ENCODE measurements at regions not wholly inside any gene's neighbourhood (a gene's known extent, or its start where the extent isn't known, plus 50 kb on each side); places are given as distances from the start of the nearest gene placed in this dataset.

DNA sequence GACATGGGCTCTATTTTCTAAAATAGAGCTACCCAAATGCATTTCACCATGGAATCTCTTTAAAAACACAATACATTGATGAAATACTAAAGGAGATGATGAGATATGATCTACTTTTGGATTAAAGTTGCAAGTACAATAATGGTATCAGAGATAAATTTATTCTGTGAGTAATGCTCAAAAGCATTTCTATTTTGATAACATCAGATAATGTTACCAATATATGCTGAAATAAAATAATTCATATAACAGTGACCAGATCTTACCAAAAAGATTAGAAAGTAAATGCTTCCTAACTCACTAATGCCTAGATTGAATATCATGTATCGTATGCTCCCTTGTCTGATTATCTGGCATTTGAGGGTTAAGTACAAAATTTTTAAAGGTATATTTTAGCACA, 761.8 kb upstream of the ZNF608 start:
- Histone ChIP-seq H3K4me2 (ENCODE audit: control insufficient read depth, insufficient read depth) (no peak overlapping the region), H3K4me1 (ENCODE audit: control insufficient read depth, insufficient read depth, low read length) (no peaks in the 10 kb centered on the region), H4K20me1 (ENCODE audit: control insufficient read depth, insufficient read depth) (no peaks in the 10 kb centered on the region), H3K27me3 (replicated peaks in 1 of 2; ENCODE audit: control insufficient read depth in 2 of 2, insufficient read depth in 2 of 2, low read length in 1 of 2) (no peaks in the 10 kb centered on the region), H3K27ac (ENCODE audit: control insufficient read depth, insufficient read depth) (no peak overlapping the region), H3K79me2 (ENCODE audit: control insufficient read depth, insufficient read depth, low read length) (no peaks in the 10 kb centered on the region), H2AFZ (ENCODE audit: control insufficient read depth, low read depth, low read length) (no peak overlapping the region), H3K9me3 (replicated peaks; ENCODE audit: control insufficient read depth, insufficient read depth, low read length) (no peaks in the 10 kb centered on the region; the same call in 2 of the 3 replicates), H3K36me3 (ENCODE audit: control insufficient read depth in 2 of 2, insufficient read depth in 2 of 2, low read length in 1 of 2) (no peaks in the 10 kb centered on the region), H3K9ac (ENCODE audit: control insufficient read depth, insufficient read depth, low read length) (no peak overlapping the region), H3K4me3 (no peak overlapping the region)
- POLR2A ChIA-PET = no interaction called here
- SMC1A ChIA-PET (ENCODE audit: uncharacterized antibody, unreplicated experiment) = interaction anchor here (0.6 kb wide), 1 partner anchor 10 kb away, joined by 3 read pairs; no protein-coding TSS in a partner anchor
- FAIRE-seq = no peak
- in situ Hi-C loops (cut with MboI) (no loop called here), intact Hi-C loops (cut with micrococcal nuclease; ENCODE audit: unreplicated experiment) (no loop called here)
- BruUV-seq (replicated peaks) = no TSS peak
- no peak for DNase-seq (ENCODE audit: low read depth, low spot score)
- no peak for TF ChIP-seq CREM (IDR thresholded peaks at IDR 0.05; ENCODE audit: low read depth)
- no peak for TF ChIP-seq CBFB (IDR thresholded peaks at IDR 0.05; ENCODE audit: low read depth)
- TF ChIP-seq, protein P1, sequence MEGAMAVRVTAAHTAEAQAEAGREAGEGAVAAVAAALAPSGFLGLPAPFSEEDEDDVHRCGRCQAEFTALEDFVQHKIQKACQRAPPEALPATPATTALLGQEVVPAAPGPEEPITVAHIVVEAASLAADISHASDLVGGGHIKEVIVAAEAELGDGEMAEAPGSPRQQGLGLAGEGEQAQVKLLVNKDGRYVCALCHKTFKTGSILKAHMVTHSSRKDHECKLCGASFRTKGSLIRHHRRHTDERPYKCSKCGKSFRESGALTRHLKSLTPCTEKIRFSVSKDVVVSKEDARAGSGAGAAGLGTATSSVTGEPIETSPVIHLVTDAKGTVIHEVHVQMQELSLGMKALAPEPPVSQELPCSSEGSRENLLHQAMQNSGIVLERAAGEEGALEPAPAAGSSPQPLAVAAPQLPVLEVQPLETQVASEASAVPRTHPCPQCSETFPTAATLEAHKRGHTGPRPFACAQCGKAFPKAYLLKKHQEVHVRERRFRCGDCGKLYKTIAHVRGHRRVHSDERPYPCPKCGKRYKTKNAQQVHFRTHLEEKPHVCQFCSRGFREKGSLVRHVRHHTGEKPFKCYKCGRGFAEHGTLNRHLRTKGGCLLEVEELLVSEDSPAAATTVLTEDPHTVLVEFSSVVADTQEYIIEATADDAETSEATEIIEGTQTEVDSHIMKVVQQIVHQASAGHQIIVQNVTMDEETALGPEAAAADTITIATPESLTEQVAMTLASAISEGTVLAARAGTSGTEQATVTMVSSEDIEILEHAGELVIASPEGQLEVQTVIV (IDR thresholded peaks at IDR 0.05; ENCODE audit: borderline replicate concordance, partially characterized antibody) = no peak
- no peak for TF ChIP-seq CHD4 (IDR thresholded peaks at IDR 0.05)
- RAD21 ChIA-PET (ENCODE audit: unreplicated experiment) = no interaction called here
- CTCF ChIA-PET = no interaction called here
- no peak for ATAC-seq
- 80% methylated on average over 1 of the region's 1 CpG for WGBS (ENCODE audit: insufficient coverage, insufficient replicate concordance, low lambda C conversion rate, missing lambda C conversion rate)

DNA sequence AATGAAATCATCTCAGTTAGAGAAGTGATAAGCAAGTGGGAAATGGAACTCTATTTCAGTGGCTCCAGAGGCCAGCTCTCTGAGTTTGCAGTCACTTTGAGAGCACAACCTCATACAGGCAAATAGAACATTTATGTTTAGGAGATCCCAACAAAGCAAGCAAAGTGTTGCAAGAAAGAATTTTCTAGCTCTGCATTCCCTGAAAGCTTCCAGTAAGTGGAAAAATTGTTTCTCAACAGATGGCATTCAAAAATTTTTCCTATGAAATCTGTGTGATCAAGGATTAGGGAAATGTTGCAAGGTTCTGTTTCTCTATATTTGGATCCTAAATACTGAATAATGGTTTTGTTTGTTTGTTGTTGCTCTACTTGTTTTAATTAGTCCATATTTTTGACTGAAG, 764.2 kb upstream of the ZNF608 start:
- no peaks in the 10 kb centered on the region for H3K4me1 ChIP-seq (ENCODE audit: control insufficient read depth, insufficient read depth, low read length)
- intact Hi-C loops (cut with micrococcal nuclease; ENCODE audit: unreplicated experiment) = no loop called here
- H3K4me3 ChIP-seq = no peak overlapping the region
- RAD21 ChIA-PET (ENCODE audit: unreplicated experiment) = no interaction called here
- SMC1A ChIA-PET (ENCODE audit: uncharacterized antibody, unreplicated experiment) = no interaction called here
- no peak for FAIRE-seq
- in situ Hi-C loops (cut with MboI) = no loop called here
- H3K36me3 ChIP-seq (ENCODE audit: control insufficient read depth in 2 of 2, insufficient read depth in 2 of 2, low read length in 1 of 2) = no peaks in the 10 kb centered on the region
- H4K20me1 ChIP-seq (ENCODE audit: control insufficient read depth, insufficient read depth) = no peaks in the 10 kb centered on the region
- CTCF ChIA-PET = no interaction called here
- no peak overlapping the region for H3K27ac ChIP-seq (ENCODE audit: control insufficient read depth, insufficient read depth)
- no peaks in the 10 kb centered on the region for H3K27me3 ChIP-seq (replicated peaks in 1 of 2; ENCODE audit: control insufficient read depth in 2 of 2, insufficient read depth in 2 of 2, low read length in 1 of 2)
- H3K9me3 ChIP-seq (replicated peaks; ENCODE audit: control insufficient read depth, insufficient read depth, low read length) = no peaks in the 10 kb centered on the region; the same call in 2 of the 3 replicates
- H2AFZ ChIP-seq (ENCODE audit: control insufficient read depth, low read depth, low read length) = no peak overlapping the region
- no peak overlapping the region for H3K9ac ChIP-seq (ENCODE audit: control insufficient read depth, insufficient read depth, low read length)
- DNase-seq (ENCODE audit: low read depth, low spot score) = no peak
- no peak for ATAC-seq
- BruUV-seq (replicated peaks) = no TSS peak
- H3K4me2 ChIP-seq (ENCODE audit: control insufficient read depth, insufficient read depth) = no peak overlapping the region
- POLR2A ChIA-PET = no interaction called here
- no peaks in the 10 kb centered on the region for H3K79me2 ChIP-seq (ENCODE audit: control insufficient read depth, insufficient read depth, low read length)
- TF ChIP-seq RFX5 (IDR thresholded peaks at IDR 0.05; ENCODE audit: low read depth, low read length) = no peak
- TF ChIP-seq ZNF274 (IDR thresholded peaks at IDR 0.05; ENCODE audit: insufficient read depth, insufficient read length) = no peak
- no peak for TF ChIP-seq POLR2A (IDR thresholded peaks at IDR 0.05; ENCODE audit: low read depth, low read length)
- no peak for TF ChIP-seq SUZ12 (IDR thresholded peaks at IDR 0.05; ENCODE audit: unreplicated experiment)
- TF ChIP-seq BACH1 (IDR thresholded peaks at IDR 0.05; ENCODE audit: borderline replicate concordance) = no peak
- TF ChIP-seq CREB1 (IDR thresholded peaks at IDR 0.05; ENCODE audit: low read depth) = no peak
- TF ChIP-seq, protein P2, sequence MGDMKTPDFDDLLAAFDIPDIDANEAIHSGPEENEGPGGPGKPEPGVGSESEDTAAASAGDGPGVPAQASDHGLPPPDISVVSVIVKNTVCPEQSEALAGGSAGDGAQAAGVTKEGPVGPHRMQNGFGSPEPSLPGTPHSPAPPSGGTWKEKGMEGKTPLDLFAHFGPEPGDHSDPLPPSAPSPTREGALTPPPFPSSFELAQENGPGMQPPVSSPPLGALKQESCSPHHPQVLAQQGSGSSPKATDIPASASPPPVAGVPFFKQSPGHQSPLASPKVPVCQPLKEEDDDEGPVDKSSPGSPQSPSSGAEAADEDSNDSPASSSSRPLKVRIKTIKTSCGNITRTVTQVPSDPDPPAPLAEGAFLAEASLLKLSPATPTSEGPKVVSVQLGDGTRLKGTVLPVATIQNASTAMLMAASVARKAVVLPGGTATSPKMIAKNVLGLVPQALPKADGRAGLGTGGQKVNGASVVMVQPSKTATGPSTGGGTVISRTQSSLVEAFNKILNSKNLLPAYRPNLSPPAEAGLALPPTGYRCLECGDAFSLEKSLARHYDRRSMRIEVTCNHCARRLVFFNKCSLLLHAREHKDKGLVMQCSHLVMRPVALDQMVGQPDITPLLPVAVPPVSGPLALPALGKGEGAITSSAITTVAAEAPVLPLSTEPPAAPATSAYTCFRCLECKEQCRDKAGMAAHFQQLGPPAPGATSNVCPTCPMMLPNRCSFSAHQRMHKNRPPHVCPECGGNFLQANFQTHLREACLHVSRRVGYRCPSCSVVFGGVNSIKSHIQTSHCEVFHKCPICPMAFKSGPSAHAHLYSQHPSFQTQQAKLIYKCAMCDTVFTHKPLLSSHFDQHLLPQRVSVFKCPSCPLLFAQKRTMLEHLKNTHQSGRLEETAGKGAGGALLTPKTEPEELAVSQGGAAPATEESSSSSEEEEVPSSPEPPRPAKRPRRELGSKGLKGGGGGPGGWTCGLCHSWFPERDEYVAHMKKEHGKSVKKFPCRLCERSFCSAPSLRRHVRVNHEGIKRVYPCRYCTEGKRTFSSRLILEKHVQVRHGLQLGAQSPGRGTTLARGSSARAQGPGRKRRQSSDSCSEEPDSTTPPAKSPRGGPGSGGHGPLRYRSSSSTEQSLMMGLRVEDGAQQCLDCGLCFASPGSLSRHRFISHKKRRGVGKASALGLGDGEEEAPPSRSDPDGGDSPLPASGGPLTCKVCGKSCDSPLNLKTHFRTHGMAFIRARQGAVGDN (IDR thresholded peaks at IDR 0.05) = no peak

All from GM12878 (cell line).